Skeletal muscle satellite cell (primary cell): ENCODE measurements at regions not wholly inside any gene's neighbourhood (a gene's known extent, or its start where the extent isn't known, plus 50 kb on each side); places are given as distances from the start of the nearest gene placed in this dataset.

ENCODE experiments used
- H3K27me3 ChIP-seq: 2 replicates; pipeline ENCODE4 v1.7.0; 2013; ENCODE audit warnings: low read length; ENCODE audit not compliant: control insufficient read depth, insufficient read depth
- H3K36me3 ChIP-seq: 2 replicates; pipeline ENCODE4 v1.7.0; 2013; ENCODE audit warnings: mild to moderate bottlenecking, control low read depth, low read length; ENCODE audit not compliant: insufficient read depth
- H3K4me1 ChIP-seq: 2 replicates; pipeline ENCODE4 v1.7.0; 2013; ENCODE audit warnings: low read length; ENCODE audit not compliant: control insufficient read depth, insufficient read depth
- H3K4me2 ChIP-seq: 2 replicates; pipeline ENCODE4 v1.7.0; 2013; ENCODE audit warnings: mild to moderate bottlenecking, low read length
- H3K4me3 ChIP-seq: 2 replicates; pipeline ENCODE4 v1.7.0; 2013; ENCODE audit warnings: low read length
- H3K9ac ChIP-seq: 2 replicates; pipeline ENCODE4 v1.7.0; 2013; ENCODE audit warnings: mild to moderate bottlenecking, low read depth, low read length, moderate library complexity
- H3K9me3 ChIP-seq: replicated peaks from 2 replicates; pipeline ENCODE4 v1.7.0; 2013; ENCODE audit warnings: mild to moderate bottlenecking, control low read depth, low read length

DNA sequence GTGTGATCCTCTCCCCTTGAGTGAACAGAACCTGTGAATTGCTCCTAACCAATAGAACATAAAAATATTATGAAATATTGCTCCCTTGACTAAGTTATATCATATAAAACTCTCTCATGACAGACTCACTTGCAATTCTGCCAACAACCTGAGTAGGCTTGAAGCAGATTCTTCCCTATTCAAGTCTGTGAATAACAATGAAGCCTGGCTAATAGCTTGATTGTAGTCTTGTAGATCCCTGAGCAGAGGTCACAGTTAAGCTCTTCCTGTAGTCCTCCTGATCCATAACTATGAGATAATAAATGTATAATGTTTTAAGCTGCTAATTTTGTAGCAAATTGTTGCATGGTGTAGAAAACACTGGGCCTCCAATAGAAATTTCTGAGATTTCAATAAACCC, 540.1 kb upstream of the TENM4 start:
- no peaks in the 10 kb centered on the region for H3K27me3 ChIP-seq
- no peak overlapping the region for H3K4me3 ChIP-seq
- no peak overlapping the region for H3K4me2 ChIP-seq
- H3K4me1 ChIP-seq: no peaks in the 10 kb centered on the region
- H3K9me3 ChIP-seq: no peaks in the 10 kb centered on the region
- H3K9ac ChIP-seq: no peak overlapping the region
- no peaks in the 10 kb centered on the region for H3K36me3 ChIP-seq

DNA sequence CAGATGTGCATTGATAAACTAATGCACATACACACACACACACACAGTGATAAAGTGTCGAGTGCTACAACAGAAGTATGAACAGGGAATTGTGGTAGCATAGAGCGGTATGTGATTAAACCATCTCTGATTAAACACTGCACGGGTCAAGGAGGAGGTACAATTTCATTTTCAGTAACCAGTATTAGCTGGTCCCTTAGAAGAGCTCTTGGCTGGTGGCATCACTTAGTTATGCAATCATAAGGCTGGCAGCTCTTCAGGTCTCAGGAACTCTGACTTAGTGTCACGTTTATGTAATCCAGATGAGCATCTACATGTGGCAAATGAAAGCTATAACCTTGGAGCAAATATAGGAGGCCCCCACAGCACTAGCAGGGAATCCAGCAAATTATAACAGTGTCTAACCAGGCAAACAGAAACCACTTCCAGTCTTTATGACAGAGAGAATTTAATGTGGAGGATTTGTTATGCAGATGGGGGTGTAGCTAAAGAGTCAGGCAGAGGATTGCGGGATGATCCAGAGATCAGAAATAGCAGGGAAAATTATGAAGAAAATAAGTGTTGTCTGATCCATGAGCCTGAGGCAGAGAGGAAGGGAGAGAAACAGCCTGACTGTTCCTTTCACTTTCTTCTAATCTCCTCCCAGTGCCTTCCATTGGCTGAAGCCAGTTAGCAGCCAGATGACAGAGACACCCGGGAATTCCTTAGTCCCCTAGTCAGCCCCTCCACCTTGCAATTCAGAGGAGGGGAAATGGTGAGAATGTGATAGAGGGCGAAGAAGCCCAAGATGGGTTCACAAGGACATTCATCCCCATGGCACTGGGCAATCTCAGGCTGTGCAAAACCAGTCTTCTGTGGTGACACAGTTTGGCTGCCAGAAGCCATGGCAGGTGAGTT, 533.1 kb upstream of the TENM4 start:
- Histone ChIP-seq H3K9ac (peak overlapping the region; percentile 39), H3K4me3 (peak overlapping the region; percentile 55), H3K36me3 (no peaks in the 10 kb centered on the region)

DNA sequence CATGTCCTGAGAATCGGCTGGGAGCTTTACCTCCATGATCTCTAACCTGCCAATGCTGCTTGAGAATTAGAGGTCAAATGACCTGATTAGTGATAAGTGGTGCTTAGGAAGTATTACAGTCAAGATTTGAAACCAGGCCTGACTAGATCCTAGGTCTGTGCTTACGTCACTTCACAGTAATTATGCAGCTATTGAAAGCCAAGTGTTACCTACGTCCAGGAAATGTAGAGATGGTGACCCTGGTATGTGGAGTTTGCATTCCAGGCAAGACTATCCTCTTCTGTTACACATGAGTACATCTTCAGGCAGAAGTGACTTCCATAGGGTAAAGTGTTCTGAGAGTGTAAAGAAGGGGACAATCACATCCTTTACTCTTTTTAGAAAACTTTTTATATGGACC, 530.4 kb upstream of the TENM4 start:
- H3K9ac ChIP-seq: no peak overlapping the region
- no peak overlapping the region for H3K4me2 ChIP-seq
- H3K4me3 ChIP-seq: no peak overlapping the region
- H3K36me3 ChIP-seq: no peaks in the 10 kb centered on the region
- H3K9me3 ChIP-seq: no peaks in the 10 kb centered on the region
- H3K4me1 ChIP-seq: no peaks in the 10 kb centered on the region
- H3K27me3 ChIP-seq: peaks cover 22% of the 10 kb centered on the region

More for the DNA sequence above, 533.1 kb upstream of the TENM4 start:
- peaks cover 17% of the 10 kb centered on the region for H3K27me3 ChIP-seq
- H3K4me1 ChIP-seq: no peaks in the 10 kb centered on the region
- no peaks in the 10 kb centered on the region for H3K9me3 ChIP-seq
- peak overlapping the region; percentile 51 for H3K4me2 ChIP-seq

DNA sequence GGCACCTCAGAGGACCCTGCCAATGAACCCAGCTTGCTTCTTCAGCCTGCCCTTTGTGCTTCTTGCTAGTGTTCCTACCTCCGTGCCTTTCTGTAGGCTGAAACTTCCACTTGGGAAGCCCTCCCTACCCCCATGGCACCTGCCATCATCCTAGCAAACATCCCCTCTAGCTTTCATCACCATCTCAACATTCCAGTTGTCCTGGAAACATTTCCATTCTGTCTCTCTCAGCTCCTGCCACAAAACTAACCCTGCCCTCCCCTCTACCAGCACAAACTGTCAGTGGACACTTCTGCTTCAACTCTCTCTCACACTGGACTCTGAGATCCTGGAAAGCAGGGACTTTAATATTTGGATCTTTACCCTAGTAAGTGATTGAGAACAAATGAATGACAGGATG, 525.8 kb upstream of the TENM4 start:
- peaks cover 10% of the 10 kb centered on the region for H3K27me3 ChIP-seq
- no peak overlapping the region for H3K4me3 ChIP-seq
- no peaks in the 10 kb centered on the region for H3K9me3 ChIP-seq
- H3K9ac ChIP-seq: no peak overlapping the region
- H3K4me1 ChIP-seq: no peaks in the 10 kb centered on the region
- no peaks in the 10 kb centered on the region for H3K36me3 ChIP-seq
- H3K4me2 ChIP-seq: no peak overlapping the region

DNA sequence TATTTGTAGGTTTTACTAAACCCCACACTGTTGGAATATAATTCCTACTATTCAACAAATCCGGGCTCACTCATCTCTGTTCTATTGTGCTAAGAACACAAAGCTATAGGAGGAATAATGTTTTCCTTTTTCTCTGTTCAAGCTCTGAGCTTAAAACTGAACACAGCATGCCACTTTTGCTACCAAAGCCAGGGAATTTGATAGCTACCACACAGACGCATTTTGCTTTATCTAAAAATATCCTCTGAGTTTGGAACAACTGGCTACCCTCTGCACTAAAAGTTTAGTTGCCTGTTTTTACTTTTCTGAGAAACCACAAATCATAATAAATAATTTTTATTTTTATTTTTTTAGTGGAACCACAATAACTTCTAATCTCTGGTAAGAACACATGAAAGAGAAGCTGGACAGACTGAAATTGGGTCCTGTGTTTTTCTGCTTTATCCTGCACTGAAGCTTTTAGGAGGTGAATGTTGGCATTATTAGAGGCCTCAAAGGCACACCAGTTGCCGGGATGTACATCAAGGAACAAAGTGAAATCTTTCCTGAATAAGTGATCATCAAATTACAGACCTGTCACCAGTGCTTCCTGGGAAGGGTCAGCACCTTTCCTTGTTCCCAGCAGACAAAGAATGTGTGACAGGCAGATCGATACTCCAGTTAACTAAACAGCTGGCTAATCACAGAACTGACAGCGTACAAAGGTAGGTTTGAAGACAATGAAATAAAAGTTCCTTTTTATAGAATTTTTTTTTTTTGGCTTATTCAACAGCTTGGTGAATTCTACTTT, 523.2 kb upstream of the TENM4 start:
- Histone ChIP-seq H3K4me1 (no peaks in the 10 kb centered on the region), H3K4me2 (no peak overlapping the region), H3K27me3 (peaks cover 5% of the 10 kb centered on the region), H3K36me3 (no peaks in the 10 kb centered on the region), H3K4me3 (no peak overlapping the region), H3K9me3 (no peaks in the 10 kb centered on the region), H3K9ac (no peak overlapping the region)

DNA sequence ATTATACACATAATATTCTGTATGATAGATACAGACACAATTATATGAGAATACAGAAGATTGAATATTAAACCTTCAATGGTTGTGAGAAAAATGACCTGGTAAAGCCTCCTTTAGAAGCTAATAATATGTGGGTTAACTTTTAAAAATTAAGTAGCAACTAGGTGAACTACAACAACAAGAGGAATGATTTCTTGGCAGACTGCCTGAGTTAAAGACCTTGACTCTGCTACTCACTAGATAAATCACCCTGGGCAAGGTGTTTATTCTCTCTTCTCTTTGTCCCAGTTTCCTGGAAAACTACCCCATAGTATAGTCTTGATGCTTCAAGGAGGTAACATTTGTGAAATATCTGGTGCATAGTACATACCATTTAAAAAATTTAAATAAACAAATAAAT, 519.6 kb upstream of the TENM4 start:
- no peaks in the 10 kb centered on the region for H3K9me3 ChIP-seq
- H3K4me1 ChIP-seq: no peaks in the 10 kb centered on the region
- no peak overlapping the region for H3K4me3 ChIP-seq
- H3K27me3 ChIP-seq: no peaks in the 10 kb centered on the region
- no peak overlapping the region for H3K9ac ChIP-seq
- no peaks in the 10 kb centered on the region for H3K36me3 ChIP-seq
- no peak overlapping the region for H3K4me2 ChIP-seq

DNA sequence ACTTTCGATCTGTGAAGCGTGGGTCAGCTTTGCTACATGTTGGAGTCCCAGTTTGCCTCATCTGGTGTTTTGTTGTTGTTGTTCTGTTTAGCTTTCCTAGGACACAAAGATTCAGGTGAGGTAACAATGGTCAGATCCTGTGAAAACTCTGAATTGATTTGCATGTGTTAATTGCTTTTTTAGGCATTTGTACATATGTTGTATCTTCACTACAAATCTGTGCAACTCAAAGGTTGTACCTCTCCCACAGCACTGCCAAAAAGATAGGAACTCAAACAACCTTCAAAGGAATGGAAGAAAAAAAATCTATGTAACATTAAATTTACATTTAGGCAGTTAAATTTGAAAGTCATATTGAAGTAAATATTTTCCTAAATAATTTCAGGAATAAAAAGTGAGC, 518.5 kb upstream of the TENM4 start:
- Histone ChIP-seq H3K4me2 (no peak overlapping the region), H3K9ac (no peak overlapping the region), H3K4me3 (no peak overlapping the region), H3K36me3 (no peaks in the 10 kb centered on the region), H3K9me3 (no peaks in the 10 kb centered on the region), H3K4me1 (no peaks in the 10 kb centered on the region), H3K27me3 (no peaks in the 10 kb centered on the region)

DNA sequence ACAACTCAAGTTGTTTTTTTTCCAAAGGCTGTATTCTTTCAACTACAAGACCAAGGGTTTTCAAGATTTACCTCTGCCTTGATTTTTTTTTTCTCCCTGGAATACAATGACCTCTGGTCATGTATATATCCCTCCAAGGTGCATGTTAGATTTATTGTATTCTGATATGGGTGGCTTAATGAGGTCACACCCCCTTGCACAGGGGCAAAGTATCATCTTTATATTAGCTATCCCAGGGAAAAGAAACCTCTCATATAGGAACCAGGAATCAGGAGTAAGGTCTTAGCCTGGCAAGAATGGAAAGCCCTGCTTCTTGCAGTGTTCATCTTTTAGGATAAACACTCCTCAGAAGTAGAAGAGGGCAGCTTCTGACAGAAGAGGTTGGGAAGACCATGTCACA, 516.9 kb upstream of the TENM4 start:
- Histone ChIP-seq H3K27me3 (no peaks in the 10 kb centered on the region), H3K4me3 (no peak overlapping the region), H3K36me3 (no peaks in the 10 kb centered on the region), H3K4me2 (no peak overlapping the region), H3K9ac (no peak overlapping the region), H3K9me3 (no peaks in the 10 kb centered on the region), H3K4me1 (no peaks in the 10 kb centered on the region)

DNA sequence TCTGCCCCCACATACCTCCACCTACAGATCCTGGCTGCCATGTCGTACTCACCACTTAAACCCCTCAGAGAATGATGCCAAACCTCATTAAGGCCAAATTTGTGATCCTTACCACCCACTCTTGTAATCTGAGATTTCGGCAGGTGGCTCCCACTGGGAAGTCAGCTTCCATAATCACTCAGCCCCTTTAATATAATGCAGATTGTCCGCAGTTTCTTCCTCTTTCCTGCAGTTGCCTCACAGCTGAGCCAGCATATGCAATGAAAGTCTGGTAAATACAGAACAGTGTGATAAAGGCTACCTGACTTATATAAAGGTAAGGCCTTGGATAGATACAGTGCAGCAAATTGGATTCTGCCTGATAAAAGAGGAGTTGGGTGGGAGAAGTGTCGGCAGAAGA, 515.2 kb upstream of the TENM4 start:
- no peaks in the 10 kb centered on the region for H3K27me3 ChIP-seq
- no peak overlapping the region for H3K9ac ChIP-seq

DNA sequence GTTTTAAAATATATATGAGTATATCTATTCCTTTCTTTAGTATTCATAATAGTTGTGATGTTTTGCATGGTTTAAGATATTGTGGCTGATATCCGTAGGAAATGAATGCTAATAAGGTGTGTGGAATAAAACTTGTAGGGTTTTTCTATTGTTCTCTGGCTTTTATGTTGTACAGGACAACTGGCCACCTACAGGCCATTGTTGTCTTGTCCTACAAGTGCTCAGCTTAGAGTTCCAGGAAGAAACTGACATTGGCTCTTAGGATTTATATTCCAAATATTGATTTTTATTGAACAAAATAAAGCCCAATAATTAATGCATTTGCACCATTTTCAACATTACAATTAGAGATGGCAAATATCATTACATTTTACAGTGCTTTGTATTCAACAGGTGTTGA, 512.8 kb upstream of the TENM4 start:
- H3K4me3 ChIP-seq: no peak overlapping the region
- H3K27me3 ChIP-seq: peaks cover 6% of the 10 kb centered on the region
- no peak overlapping the region for H3K4me2 ChIP-seq
- no peak overlapping the region for H3K9ac ChIP-seq
- no peaks in the 10 kb centered on the region for H3K36me3 ChIP-seq
- H3K9me3 ChIP-seq: no peaks in the 10 kb centered on the region
- H3K4me1 ChIP-seq: no peaks in the 10 kb centered on the region

More for the DNA sequence above, 515.2 kb upstream of the TENM4 start:
- Histone ChIP-seq H3K36me3 (no peaks in the 10 kb centered on the region), H3K9me3 (no peaks in the 10 kb centered on the region), H3K4me3 (no peak overlapping the region), H3K4me1 (no peaks in the 10 kb centered on the region), H3K4me2 (no peak overlapping the region)

DNA sequence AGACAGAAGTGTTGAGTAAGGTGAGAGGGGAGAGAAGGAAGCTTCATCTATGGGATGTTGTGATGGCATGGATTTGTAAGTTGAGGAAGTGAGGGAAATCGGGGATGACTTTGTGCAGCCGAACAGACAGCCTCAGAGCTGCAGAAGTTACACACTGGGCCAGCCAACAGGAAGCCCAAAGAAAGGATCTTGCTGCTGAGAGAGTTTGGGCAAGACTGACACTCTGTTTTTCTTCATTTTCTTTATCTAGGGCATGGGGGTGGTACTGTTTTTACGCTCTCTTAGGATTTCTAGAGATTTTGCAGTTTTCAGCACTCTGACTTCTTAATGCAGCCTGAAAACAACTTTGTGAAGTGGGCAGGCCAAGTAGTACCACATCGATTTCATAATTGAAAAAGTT, 509.9 kb upstream of the TENM4 start:
- Histone ChIP-seq H3K4me3 (no peak overlapping the region), H3K4me2 (no peak overlapping the region), H3K36me3 (no peaks in the 10 kb centered on the region), H3K27me3 (peaks cover 10% of the 10 kb centered on the region), H3K4me1 (no peaks in the 10 kb centered on the region), H3K9ac (no peak overlapping the region), H3K9me3 (no peaks in the 10 kb centered on the region)
